ENCODE measurements at regions not wholly inside any gene's neighbourhood (a gene's known extent, or its start where the extent isn't known, plus 50 kb on each side); places are given as distances from the start of the nearest gene placed in this dataset.

GRCh38 chr16:17847234-17847795 lies 376.6 kb upstream of the XYLT1 start:
- no peak for TF ChIP-seq CTCF (IDR thresholded peaks at IDR 0.05; ENCODE audit: low read depth, low read length)
- Histone ChIP-seq H3K9me3 (ENCODE audit: low read depth) (no peaks in the 10 kb centered on the region), H3K27me3 (no peaks in the 10 kb centered on the region), H3K4me1 (ENCODE audit: low read depth) (no peaks in the 10 kb centered on the region), H3K27ac (no peak overlapping the region), H3K36me3 (no peaks in the 10 kb centered on the region), H3K4me3 (no peak overlapping the region)
- DNase-seq (ENCODE audit: low read depth in 1 of 2, low spot score in 1 of 2): no peak

- TF ChIP-seq CTCF (IDR thresholded peaks at IDR 0.05; ENCODE audit: low read depth, low read length): no peak
- Histone ChIP-seq H3K27me3 (no peaks in the 10 kb centered on the region), H3K4me1 (ENCODE audit: low read depth) (no peaks in the 10 kb centered on the region), H3K4me3 (no peak overlapping the region), H3K9me3 (ENCODE audit: low read depth) (no peaks in the 10 kb centered on the region), H3K27ac (no peak overlapping the region), H3K36me3 (no peaks in the 10 kb centered on the region)
- DNase-seq (ENCODE audit: low read depth in 1 of 2, low spot score in 1 of 2): no peak
Measured at GRCh38 chr16:17846030-17846429, 375.3 kb upstream of the XYLT1 start.

- Histone ChIP-seq H3K27me3 (no peaks in the 10 kb centered on the region), H3K4me3 (no peak overlapping the region), H3K36me3 (no peaks in the 10 kb centered on the region), H3K27ac (no peak overlapping the region), H3K9me3 (ENCODE audit: low read depth) (no peaks in the 10 kb centered on the region), H3K4me1 (ENCODE audit: low read depth) (no peaks in the 10 kb centered on the region)
- TF ChIP-seq CTCF (IDR thresholded peaks at IDR 0.05; ENCODE audit: low read depth, low read length): no peak
- no peak for DNase-seq (ENCODE audit: low read depth in 1 of 2, low spot score in 1 of 2)
Measured at GRCh38 chr16:17845031-17845430, 374.3 kb upstream of the XYLT1 start.

GRCh38 chr16:17843905-17844304 lies 373.1 kb upstream of the XYLT1 start:
- no peaks in the 10 kb centered on the region for H3K4me1 ChIP-seq (ENCODE audit: low read depth)
- H3K27ac ChIP-seq: no peak overlapping the region
- H3K36me3 ChIP-seq: no peaks in the 10 kb centered on the region
- no peaks in the 10 kb centered on the region for H3K27me3 ChIP-seq
- no peak overlapping the region for H3K4me3 ChIP-seq
- no peak for DNase-seq (ENCODE audit: low read depth in 1 of 2, low spot score in 1 of 2)
- TF ChIP-seq CTCF (IDR thresholded peaks at IDR 0.05; ENCODE audit: low read depth, low read length): no peak
- no peaks in the 10 kb centered on the region for H3K9me3 ChIP-seq (ENCODE audit: low read depth)

GRCh38 chr16:17839907-17840306 lies 369.1 kb upstream of the XYLT1 start:
- H3K27me3 ChIP-seq: no peaks in the 10 kb centered on the region
- TF ChIP-seq CTCF (IDR thresholded peaks at IDR 0.05; ENCODE audit: low read depth, low read length): no peak
- H3K36me3 ChIP-seq: no peaks in the 10 kb centered on the region
- H3K9me3 ChIP-seq (ENCODE audit: low read depth): no peaks in the 10 kb centered on the region
- H3K4me1 ChIP-seq (ENCODE audit: low read depth): no peaks in the 10 kb centered on the region
- H3K4me3 ChIP-seq: no peak overlapping the region
- DNase-seq (ENCODE audit: low read depth in 1 of 2, low spot score in 1 of 2): no peak
- H3K27ac ChIP-seq: no peak overlapping the region

- Histone ChIP-seq H3K27ac (no peak overlapping the region), H3K4me3 (no peak overlapping the region)
Measured at GRCh38 chr16:17839272-17839671, 368.5 kb upstream of the XYLT1 start.

More at GRCh38 chr16:17839272-17839671, 368.5 kb upstream of the XYLT1 start:
- TF ChIP-seq CTCF (IDR thresholded peaks at IDR 0.05; ENCODE audit: low read depth, low read length): no peak
- Histone ChIP-seq H3K4me1 (ENCODE audit: low read depth) (no peaks in the 10 kb centered on the region), H3K36me3 (no peaks in the 10 kb centered on the region), H3K9me3 (ENCODE audit: low read depth) (no peaks in the 10 kb centered on the region), H3K27me3 (no peaks in the 10 kb centered on the region)
- DNase-seq (ENCODE audit: low read depth in 1 of 2, low spot score in 1 of 2): no peak
